ENCODE measurements at regions not wholly inside any gene's neighbourhood (a gene's known extent, or its start where the extent isn't known, plus 50 kb on each side); places are given as distances from the start of the nearest gene placed in this dataset.

DNA sequence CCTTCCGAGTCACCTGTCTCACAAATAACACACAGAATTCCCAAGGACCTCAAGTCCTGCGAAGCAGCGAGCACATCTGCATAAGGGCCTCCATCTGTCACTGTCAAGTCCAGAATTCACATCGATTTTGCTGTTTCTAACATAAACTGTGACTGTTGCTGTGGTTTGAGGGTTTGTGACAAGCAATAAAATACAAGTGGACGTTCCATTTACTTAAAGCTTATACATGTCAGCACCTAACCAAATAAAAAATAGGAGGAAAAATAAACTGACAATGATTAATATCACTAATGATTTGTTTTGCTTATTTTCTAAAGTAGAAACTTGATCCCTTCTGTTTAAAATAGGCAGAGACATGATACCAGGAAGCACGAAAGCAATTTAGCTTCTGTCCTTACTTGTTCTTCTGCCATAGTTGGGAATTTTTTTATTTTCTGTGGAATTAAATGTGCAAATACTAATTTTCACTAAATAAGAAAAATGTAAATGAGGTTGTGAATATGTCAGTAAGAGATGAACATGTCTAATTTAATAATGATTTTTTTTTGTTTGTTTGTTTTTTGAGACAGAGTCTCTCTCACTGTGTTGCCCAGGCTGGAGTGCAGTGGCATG is 279.1 kb downstream of the FGF9 start (continued):
- TF ChIP-seq, protein P1, sequence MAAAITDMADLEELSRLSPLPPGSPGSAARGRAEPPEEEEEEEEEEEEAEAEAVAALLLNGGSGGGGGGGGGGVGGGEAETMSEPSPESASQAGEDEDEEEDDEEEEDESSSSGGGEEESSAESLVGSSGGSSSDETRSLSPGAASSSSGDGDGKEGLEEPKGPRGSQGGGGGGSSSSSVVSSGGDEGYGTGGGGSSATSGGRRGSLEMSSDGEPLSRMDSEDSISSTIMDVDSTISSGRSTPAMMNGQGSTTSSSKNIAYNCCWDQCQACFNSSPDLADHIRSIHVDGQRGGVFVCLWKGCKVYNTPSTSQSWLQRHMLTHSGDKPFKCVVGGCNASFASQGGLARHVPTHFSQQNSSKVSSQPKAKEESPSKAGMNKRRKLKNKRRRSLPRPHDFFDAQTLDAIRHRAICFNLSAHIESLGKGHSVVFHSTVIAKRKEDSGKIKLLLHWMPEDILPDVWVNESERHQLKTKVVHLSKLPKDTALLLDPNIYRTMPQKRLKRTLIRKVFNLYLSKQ (tag by site-specific recombination; IDR thresholded peaks at IDR 0.05; ENCODE audit: borderline replicate concordance) = 0 out of 2 replicates have a peak, but pooled peaks have one; percentile 39
- TF ChIP-seq, protein P2, sequence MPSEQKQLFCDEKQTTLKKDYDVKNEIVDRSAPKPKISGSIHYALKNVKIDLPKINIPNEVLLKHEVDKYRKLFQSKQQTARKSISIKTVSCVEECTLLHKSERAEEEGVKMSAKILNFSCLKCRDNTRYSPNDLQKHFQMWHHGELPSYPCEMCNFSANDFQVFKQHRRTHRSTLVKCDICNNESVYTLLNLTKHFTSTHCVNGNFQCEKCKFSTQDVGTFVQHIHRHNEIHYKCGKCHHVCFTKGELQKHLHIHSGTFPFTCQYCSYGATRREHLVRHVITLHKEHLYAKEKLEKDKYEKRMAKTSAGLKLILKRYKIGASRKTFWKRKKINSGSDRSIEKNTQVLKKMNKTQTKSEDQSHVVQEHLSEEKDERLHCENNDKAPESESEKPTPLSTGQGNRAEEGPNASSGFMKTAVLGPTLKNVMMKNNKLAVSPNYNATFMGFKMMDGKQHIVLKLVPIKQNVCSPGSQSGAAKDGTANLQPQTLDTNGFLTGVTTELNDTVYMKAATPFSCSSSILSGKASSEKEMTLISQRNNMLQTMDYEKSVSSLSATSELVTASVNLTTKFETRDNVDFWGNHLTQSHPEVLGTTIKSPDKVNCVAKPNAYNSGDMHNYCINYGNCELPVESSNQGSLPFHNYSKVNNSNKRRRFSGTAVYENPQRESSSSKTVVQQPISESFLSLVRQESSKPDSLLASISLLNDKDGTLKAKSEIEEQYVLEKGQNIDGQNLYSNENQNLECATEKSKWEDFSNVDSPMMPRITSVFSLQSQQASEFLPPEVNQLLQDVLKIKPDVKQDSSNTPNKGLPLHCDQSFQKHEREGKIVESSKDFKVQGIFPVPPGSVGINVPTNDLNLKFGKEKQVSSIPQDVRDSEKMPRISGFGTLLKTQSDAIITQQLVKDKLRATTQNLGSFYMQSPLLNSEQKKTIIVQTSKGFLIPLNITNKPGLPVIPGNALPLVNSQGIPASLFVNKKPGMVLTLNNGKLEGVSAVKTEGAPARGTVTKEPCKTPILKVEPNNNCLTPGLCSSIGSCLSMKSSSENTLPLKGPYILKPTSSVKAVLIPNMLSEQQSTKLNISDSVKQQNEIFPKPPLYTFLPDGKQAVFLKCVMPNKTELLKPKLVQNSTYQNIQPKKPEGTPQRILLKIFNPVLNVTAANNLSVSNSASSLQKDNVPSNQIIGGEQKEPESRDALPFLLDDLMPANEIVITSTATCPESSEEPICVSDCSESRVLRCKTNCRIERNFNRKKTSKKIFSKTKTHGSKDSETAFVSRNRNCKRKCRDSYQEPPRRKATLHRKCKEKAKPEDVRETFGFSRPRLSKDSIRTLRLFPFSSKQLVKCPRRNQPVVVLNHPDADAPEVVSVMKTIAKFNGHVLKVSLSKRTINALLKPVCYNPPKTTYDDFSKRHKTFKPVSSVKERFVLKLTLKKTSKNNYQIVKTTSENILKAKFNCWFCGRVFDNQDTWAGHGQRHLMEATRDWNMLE (tag by site-specific recombination; conservative IDR thresholded peaks at IDR 0.05; ENCODE audit: low read depth) = peak; percentile 44; the same call in 1 of the 2 replicates
- TF ChIP-seq ZNF791 (tag by site-specific recombination; IDR thresholded peaks at IDR 0.05) (no peak), ZNF664 (tag by site-specific recombination; IDR thresholded peaks at IDR 0.05) (peak; percentile 95), ZNF354C (tag by site-specific recombination; IDR thresholded peaks at IDR 0.05; ENCODE audit: borderline replicate concordance, low read depth) (no peak), KLF9 (tag by site-specific recombination; IDR thresholded peaks at IDR 0.05; ENCODE audit: low read depth) (no peak), ZNF114 (tag by site-specific recombination; IDR thresholded peaks at IDR 0.05) (no peak), ZNF561 (tag by site-specific recombination; IDR thresholded peaks at IDR 0.05; ENCODE audit: borderline replicate concordance) (peak; percentile 63; the same call in 1 of the 2 replicates), ZNF133 (tag by site-specific recombination; IDR thresholded peaks at IDR 0.05) (no peak), ZNF501 (tag by site-specific recombination; IDR thresholded peaks at IDR 0.05) (peak; percentile 62; the same call in 1 of the 2 replicates), SP7 (tag by site-specific recombination; IDR thresholded peaks at IDR 0.05) (peak; percentile 98), ZNF473 (tag by site-specific recombination; IDR thresholded peaks at IDR 0.05) (no peak), ZNF335 (tag by site-specific recombination; conservative IDR thresholded peaks at IDR 0.05) (peak; percentile 44), SP2 (tag by site-specific recombination; IDR thresholded peaks at IDR 0.05) (peak; percentile 41; the same call in 1 of the 2 replicates), ZNF324 (tag by site-specific recombination; IDR thresholded peaks at IDR 0.05) (peak; percentile 67), GLIS1 (tag by site-specific recombination; IDR thresholded peaks at IDR 0.05) (peak; percentile 44; the same call in 1 of the 2 replicates), ZIC2 (tag by site-specific recombination; IDR thresholded peaks at IDR 0.05) (peak; percentile 52; the same call in 1 of the 2 replicates), ZFHX2 (tag by site-specific recombination; conservative IDR thresholded peaks at IDR 0.05) (no peak), ZNF610 (tag by site-specific recombination; IDR thresholded peaks at IDR 0.05; ENCODE audit: borderline replicate concordance) (0 out of 2 replicates have a peak, but pooled peaks have one; percentile 57)
- TF ChIP-seq, protein P3, sequence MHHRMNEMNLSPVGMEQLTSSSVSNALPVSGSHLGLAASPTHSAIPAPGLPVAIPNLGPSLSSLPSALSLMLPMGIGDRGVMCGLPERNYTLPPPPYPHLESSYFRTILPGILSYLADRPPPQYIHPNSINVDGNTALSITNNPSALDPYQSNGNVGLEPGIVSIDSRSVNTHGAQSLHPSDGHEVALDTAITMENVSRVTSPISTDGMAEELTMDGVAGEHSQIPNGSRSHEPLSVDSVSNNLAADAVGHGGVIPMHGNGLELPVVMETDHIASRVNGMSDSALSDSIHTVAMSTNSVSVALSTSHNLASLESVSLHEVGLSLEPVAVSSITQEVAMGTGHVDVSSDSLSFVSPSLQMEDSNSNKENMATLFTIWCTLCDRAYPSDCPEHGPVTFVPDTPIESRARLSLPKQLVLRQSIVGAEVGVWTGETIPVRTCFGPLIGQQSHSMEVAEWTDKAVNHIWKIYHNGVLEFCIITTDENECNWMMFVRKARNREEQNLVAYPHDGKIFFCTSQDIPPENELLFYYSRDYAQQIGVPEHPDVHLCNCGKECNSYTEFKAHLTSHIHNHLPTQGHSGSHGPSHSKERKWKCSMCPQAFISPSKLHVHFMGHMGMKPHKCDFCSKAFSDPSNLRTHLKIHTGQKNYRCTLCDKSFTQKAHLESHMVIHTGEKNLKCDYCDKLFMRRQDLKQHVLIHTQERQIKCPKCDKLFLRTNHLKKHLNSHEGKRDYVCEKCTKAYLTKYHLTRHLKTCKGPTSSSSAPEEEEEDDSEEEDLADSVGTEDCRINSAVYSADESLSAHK (tag by site-specific recombination; IDR thresholded peaks at IDR 0.05) = peak; percentile 96
- TF ChIP-seq, protein P4, sequence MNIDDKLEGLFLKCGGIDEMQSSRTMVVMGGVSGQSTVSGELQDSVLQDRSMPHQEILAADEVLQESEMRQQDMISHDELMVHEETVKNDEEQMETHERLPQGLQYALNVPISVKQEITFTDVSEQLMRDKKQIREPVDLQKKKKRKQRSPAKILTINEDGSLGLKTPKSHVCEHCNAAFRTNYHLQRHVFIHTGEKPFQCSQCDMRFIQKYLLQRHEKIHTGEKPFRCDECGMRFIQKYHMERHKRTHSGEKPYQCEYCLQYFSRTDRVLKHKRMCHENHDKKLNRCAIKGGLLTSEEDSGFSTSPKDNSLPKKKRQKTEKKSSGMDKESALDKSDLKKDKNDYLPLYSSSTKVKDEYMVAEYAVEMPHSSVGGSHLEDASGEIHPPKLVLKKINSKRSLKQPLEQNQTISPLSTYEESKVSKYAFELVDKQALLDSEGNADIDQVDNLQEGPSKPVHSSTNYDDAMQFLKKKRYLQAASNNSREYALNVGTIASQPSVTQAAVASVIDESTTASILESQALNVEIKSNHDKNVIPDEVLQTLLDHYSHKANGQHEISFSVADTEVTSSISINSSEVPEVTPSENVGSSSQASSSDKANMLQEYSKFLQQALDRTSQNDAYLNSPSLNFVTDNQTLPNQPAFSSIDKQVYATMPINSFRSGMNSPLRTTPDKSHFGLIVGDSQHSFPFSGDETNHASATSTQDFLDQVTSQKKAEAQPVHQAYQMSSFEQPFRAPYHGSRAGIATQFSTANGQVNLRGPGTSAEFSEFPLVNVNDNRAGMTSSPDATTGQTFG (tag by site-specific recombination; IDR thresholded peaks at IDR 0.05; ENCODE audit: borderline replicate concordance) = peak; percentile 94
- TF ChIP-seq, protein P5, sequence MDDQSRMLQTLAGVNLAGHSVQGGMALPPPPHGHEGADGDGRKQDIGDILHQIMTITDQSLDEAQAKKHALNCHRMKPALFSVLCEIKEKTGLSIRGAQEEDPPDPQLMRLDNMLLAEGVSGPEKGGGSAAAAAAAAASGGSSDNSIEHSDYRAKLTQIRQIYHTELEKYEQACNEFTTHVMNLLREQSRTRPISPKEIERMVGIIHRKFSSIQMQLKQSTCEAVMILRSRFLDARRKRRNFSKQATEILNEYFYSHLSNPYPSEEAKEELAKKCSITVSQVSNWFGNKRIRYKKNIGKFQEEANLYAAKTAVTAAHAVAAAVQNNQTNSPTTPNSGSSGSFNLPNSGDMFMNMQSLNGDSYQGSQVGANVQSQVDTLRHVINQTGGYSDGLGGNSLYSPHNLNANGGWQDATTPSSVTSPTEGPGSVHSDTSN (CRISPR knock-in tag; IDR thresholded peaks at IDR 0.05) = no peak
- TF ChIP-seq, protein P6, sequence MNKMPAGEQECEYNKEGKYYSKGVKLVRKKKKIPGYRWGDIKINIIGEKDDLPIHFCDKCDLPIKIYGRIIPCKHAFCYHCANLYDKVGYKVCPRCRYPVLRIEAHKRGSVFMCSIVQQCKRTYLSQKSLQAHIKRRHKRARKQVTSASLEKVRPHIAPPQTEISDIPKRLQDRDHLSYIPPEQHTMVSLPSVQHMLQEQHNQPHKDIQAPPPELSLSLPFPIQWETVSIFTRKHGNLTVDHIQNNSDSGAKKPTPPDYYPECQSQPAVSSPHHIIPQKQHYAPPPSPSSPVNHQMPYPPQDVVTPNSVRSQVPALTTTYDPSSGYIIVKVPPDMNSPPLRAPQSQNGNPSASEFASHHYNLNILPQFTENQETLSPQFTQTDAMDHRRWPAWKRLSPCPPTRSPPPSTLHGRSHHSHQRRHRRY (tag by site-specific recombination; IDR thresholded peaks at IDR 0.05) = no peak
- TF ChIP-seq, protein P7, sequence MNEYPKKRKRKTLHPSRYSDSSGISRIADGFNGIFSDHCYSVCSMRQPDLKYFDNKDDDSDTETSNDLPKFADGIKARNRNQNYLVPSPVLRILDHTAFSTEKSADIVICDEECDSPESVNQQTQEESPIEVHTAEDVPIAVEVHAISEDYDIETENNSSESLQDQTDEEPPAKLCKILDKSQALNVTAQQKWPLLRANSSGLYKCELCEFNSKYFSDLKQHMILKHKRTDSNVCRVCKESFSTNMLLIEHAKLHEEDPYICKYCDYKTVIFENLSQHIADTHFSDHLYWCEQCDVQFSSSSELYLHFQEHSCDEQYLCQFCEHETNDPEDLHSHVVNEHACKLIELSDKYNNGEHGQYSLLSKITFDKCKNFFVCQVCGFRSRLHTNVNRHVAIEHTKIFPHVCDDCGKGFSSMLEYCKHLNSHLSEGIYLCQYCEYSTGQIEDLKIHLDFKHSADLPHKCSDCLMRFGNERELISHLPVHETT (tag by site-specific recombination; IDR thresholded peaks at IDR 0.05) = peak; percentile 93
